Motor neuron (in vitro differentiated cells): ENCODE measurements at regions not wholly inside any gene's neighbourhood (a gene's known extent, or its start where the extent isn't known, plus 50 kb on each side); places are given as distances from the start of the nearest gene placed in this dataset.
A peak's percentile ranks its signal among the peaks of the same experiment; 100 is the strongest.

Source experiments
- ATAC-seq, 8 experiments: fragments of 200-7000 bp; cut with Tn5 transposase; replicated peaks in 6 of 8; 2 replicates each; pipeline ENCODE4 v1.8.0; 2021; ENCODE audit warnings: mild to moderate bottlenecking in 8 of 8, moderate library complexity in 8 of 8
- H3K27ac ChIP-seq, 2 donors: fragments of 250-450 bp; sonication (Bioruptor Pico); 2 replicates each; pipeline ENCODE4 v1.9.0; 2021; ENCODE audit warnings: antibody characterized with exemption in 2 of 2, mild to moderate bottlenecking in 2 of 2, moderate library complexity in 1 of 2
- H3K4me1 ChIP-seq, 2 donors: fragments of 250-450 bp; sonication (Bioruptor Pico); replicated peaks in 1 of 2; 2 replicates each; pipeline ENCODE4 v1.6.1; 2021; ENCODE audit warnings: antibody characterized with exemption in 2 of 2, mild to moderate bottlenecking in 2 of 2, moderate library complexity in 1 of 2
- H3K4me3 ChIP-seq, 5 donors: fragments of 250-450 bp; sonication (Bioruptor Pico); 2 replicates each; pipeline ENCODE4 v1.9.0; 2021; ENCODE audit warnings: antibody characterized with exemption in 5 of 5, mild to moderate bottlenecking in 5 of 5, moderate library complexity in 4 of 5
- WGBS, 10 experiments: fragments of 450-650 bp; shearing (Covaris generic); methylation state at CpG; one replicate each; pipeline ENCODE4 v1.0.0; 2022; 5-methylcytosine and 5-hydroxymethylcytosine counted together
- in situ Hi-C, 9 experiments: fragments of 400-800 bp; cut with MboI; loops; one replicate each; pipeline ENCODE4 v1.15.0; 2021; ENCODE audit warnings: low sequenced_read_pairs in 9 of 9, low pct_unique_long_range_greater_than_20kb in 2 of 9; ENCODE audit not compliant: unreplicated experiment in 9 of 9

GRCh38 chr1:30416221-30416820 lies 307.1 kb downstream of the MATN1 start:
- ATAC-seq, result no peak
- peaks cover 0 to 10% of the 10 kb centered on the region in 2 donors for H3K4me1 ChIP-seq
- 0 to 100% (median 50%) methylated on average over 1 to 6 of the region's 6 CpGs; no CpG with 5 or more reads in 3 of the 10 experiments for WGBS, 10 experiments
- H3K27ac ChIP-seq, result no peak overlapping the region
- H3K4me3 ChIP-seq, result no peak overlapping the region
- in situ Hi-C loops, result no loop called here

DNA sequence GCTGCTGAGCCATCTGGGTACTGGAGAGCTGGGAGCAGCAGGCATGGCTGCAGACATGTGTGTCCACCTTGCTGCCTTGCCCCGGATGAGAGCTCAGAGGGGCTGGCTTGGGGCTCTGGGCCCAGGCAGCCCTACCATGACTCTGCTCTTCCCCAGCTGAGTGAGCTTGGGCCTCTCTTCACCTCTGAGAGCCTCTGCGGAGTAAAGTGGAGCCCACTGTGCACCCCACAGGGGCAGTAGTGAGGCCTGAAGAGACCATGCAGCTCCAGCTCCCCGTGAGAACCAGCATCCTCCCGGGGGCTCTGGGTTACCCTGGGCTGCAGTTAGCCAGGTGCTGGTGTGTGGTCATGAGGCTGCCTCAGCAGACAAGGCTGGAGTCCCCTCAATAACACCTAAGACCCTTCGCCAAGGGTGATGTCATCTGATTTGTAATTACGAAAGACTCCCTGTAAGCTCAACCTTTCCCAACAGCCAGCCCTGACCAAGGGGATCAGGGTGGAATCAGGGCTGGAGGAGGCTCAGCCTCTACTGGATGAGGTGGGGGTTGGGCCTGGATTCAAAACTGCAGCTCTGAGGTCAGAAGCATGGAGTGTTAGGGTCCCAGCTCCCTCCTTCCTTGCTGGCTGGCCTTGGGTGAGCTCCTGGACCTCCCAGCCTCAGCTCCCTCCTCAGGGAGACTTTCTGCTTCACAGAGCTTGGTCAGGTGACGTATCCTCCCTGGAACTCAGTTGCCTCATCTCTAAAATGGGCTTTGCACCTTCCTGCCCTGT lies 308.0 kb downstream of the MATN1 start:
- H3K4me1 ChIP-seq, result peaks cover 0 to 10% of the 10 kb centered on the region in 2 donors
- peak in 1 of 8 experiments; percentile 6 for ATAC-seq
- H3K4me3 ChIP-seq, result no peak overlapping the region
- in situ Hi-C loops, result no loop called here
- H3K27ac ChIP-seq, result no peak overlapping the region
- WGBS, 10 experiments, result 74 to 100% (median 82%) methylated on average over 1 to 5 of the region's 7 CpGs; no CpG with 5 or more reads in 3 of the 10 experiments

- H3K4me3 ChIP-seq, result no peak overlapping the region
- no peak for ATAC-seq
- in situ Hi-C loops, result no loop called here
- peaks cover 0 to 10% of the 10 kb centered on the region in 2 donors for H3K4me1 ChIP-seq
- 14 to 87% (median 80%) methylated on average over 1 to 3 of the region's 3 CpGs; no CpG with 5 or more reads in 5 of the 10 experiments for WGBS, 10 experiments
- H3K27ac ChIP-seq, result no peak overlapping the region
Measured at GRCh38 chr1:30414851-30415165, 308.6 kb downstream of the MATN1 start.

- H3K4me3 ChIP-seq, result no peak overlapping the region
- H3K27ac ChIP-seq, result no peak overlapping the region
- WGBS, 10 experiments, result 66 to 100% (median 84%) methylated on average over 1 to 11 of the region's 14 CpGs; no CpG with 5 or more reads in 4 of the 10 experiments
- no peak for ATAC-seq
- in situ Hi-C loops, result no loop called here
- H3K4me1 ChIP-seq, result peaks cover 0 to 10% of the 10 kb centered on the region in 2 donors
Measured at GRCh38 chr1:30414086-30414850, 309.1 kb downstream of the MATN1 start.

DNA sequence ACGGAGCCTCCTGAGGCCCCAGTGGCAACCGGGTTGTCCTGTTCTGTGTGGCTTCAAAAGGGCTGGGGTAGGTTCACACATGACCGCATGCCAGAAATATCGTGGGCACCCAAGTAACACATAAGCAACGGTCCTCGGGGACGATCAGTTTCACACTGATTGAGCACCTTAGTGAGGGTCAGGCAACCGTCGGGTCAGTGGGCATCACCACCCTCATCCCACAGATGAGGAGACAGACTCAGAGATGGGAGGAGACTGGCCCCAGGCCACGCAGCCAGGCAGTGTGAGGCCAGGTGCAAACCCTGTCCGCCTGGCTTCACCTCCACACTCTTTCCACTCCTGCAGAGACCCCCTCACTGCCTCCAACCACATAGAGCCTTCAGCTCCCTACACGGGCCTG lies 309.8 kb downstream of the MATN1 start:
- ATAC-seq, result no peak
- Histone ChIP-seq H3K27ac (no peak overlapping the region), H3K4me1 (peaks cover 0 to 10% of the 10 kb centered on the region in 2 donors), H3K4me3 (no peak overlapping the region)
- 80 to 100% (median 91%) methylated on average over 1 to 10 of the region's 12 CpGs; no CpG with 5 or more reads in 3 of the 10 experiments for WGBS, 10 experiments
- in situ Hi-C loops, result no loop called here

DNA sequence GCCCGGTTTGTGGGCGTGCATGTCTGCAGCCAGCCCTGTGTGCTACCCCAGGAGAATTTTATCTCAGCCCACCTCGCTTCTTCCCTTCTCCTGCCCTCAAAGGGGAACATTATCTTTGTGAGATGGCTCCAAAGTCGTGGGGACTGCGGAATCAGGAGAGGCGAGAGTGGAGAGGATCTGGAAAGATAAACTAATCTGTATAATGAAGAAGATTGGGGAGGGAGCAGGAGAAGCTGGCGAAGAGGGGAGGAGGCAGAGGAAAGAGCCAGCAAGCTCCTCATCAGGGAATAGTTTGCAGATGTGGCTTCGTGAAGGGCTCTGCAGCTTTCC lies 310.3 kb downstream of the MATN1 start:
- ATAC-seq, result no peak
- in situ Hi-C loops, result no loop called here
- no peak overlapping the region for H3K4me3 ChIP-seq
- no peak overlapping the region for H3K27ac ChIP-seq
- 0 to 85% (median 58%) methylated on average over 1 to 6 of the region's 8 CpGs; no CpG with 5 or more reads in 3 of the 10 experiments for WGBS, 10 experiments
- H3K4me1 ChIP-seq, result peaks cover 0 to 10% of the 10 kb centered on the region in 2 donors

GRCh38 chr1:30412241-30413110 lies 310.9 kb downstream of the MATN1 start:
- 0 to 89% (median 64%) methylated on average over 1 to 10 of the region's 13 CpGs; no CpG with 5 or more reads in 3 of the 10 experiments for WGBS, 10 experiments
- in situ Hi-C loops, result no loop called here
- no peak overlapping the region for H3K27ac ChIP-seq
- peak in 7 of 8 experiments; percentile 61 to 98 (median 97) for ATAC-seq
- H3K4me1 ChIP-seq, result peaks cover 0 to 10% of the 10 kb centered on the region in 2 donors
- no peak overlapping the region for H3K4me3 ChIP-seq

GRCh38 chr1:30411206-30411605 lies 312.2 kb downstream of the MATN1 start:
- 63 to 100% (median 89%) methylated on average over 1 to 8 of the region's 9 CpGs; no CpG with 5 or more reads in 3 of the 10 experiments for WGBS, 10 experiments
- in situ Hi-C loops, result no loop called here
- Histone ChIP-seq H3K27ac (no peak overlapping the region), H3K4me3 (no peak overlapping the region), H3K4me1 (peaks cover 0 to 19% of the 10 kb centered on the region in 2 donors)
- ATAC-seq, result no peak

GRCh38 chr1:30410153-30410851 lies 313.1 kb downstream of the MATN1 start:
- no peak for ATAC-seq
- Histone ChIP-seq H3K27ac (no peak overlapping the region), H3K4me1 (peaks cover 0 to 20% of the 10 kb centered on the region in 2 donors), H3K4me3 (no peak overlapping the region)
- WGBS, 10 experiments, result 89 to 100% methylated on average over 1 to 3 of the region's 9 CpGs; no CpG with 5 or more reads in 8 of the 10 experiments
- in situ Hi-C loops, result no loop called here

DNA sequence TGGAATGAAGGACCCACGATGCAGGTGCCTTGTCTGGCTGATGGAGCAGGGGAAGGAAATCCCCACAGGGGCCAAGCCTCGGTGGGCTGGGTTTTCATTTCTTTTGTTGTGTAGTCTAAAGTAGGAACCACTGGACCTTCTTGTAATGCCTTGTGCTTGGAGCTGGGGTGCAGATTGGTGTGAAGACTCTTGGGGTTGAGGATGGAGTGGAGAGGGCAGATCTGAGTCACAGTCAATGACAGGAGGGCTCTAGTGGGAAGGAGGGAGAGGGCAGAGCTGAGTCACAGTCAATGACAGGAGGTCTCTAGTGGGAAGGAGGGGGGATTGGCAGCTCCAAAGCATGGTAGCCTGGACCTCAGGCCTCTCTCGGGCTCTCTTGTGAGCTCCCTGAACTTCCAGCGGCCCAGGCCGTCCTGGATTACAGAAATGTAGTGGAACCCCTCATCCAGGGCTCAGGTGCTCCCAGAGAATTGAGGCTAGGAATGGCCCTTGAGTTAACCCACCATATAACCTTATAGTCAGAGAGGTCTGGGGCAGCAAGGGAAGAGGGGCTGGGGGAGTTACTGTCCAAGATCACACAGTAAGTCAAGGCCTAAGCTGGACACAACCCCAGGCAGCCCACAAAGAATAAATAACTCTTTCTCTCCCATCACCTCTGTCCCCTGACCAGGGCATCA lies 313.8 kb downstream of the MATN1 start:
- in situ Hi-C loops, result loop anchor here in 3 of 9 experiments (5.0 kb wide), 1 partner anchor 1017 kb away; no protein-coding TSS in a partner anchor
- Histone ChIP-seq H3K27ac (no peak overlapping the region), H3K4me1 (peaks cover 0 to 20% of the 10 kb centered on the region in 2 donors), H3K4me3 (no peak overlapping the region)
- peak in 2 of 8 experiments; percentile 12 to 45 for ATAC-seq
- WGBS, 10 experiments, result 15 to 64% (median 50%) methylated on average over 1 to 5 of the region's 5 CpGs; no CpG with 5 or more reads in 2 of the 10 experiments

- peak in 1 of 8 experiments; percentile 20 for ATAC-seq
- H3K4me3 ChIP-seq, result no peak overlapping the region
- in situ Hi-C loops, result loop anchor here in 3 of 9 experiments (5.0 kb wide), 1 partner anchor 1016 kb away; no protein-coding TSS in a partner anchor
- H3K27ac ChIP-seq, result no peak overlapping the region
- peaks cover 0 to 23% of the 10 kb centered on the region in 2 donors for H3K4me1 ChIP-seq
- WGBS, 10 experiments, result 5 to 100% (median 55%) methylated on average over 1 to 8 of the region's 9 CpGs; no CpG with 5 or more reads in 2 of the 10 experiments
Measured at GRCh38 chr1:30407865-30408580, 315.4 kb downstream of the MATN1 start.
